ENCODE measurements at regions not wholly inside any gene's neighbourhood (a gene's known extent, or its start where the extent isn't known, plus 50 kb on each side); places are given as distances from the start of the nearest gene placed in this dataset.
"Not testable (repeated sequence)": the region's sequence is repeated elsewhere in the genome, so short reads cannot be mapped to it uniquely, and the experiment has no call there.

GRCh38 chr15:53923741-53924140 lies 54.5 kb upstream of the UNC13C start:
- DNase-seq: not testable (repeated sequence)

DNA sequence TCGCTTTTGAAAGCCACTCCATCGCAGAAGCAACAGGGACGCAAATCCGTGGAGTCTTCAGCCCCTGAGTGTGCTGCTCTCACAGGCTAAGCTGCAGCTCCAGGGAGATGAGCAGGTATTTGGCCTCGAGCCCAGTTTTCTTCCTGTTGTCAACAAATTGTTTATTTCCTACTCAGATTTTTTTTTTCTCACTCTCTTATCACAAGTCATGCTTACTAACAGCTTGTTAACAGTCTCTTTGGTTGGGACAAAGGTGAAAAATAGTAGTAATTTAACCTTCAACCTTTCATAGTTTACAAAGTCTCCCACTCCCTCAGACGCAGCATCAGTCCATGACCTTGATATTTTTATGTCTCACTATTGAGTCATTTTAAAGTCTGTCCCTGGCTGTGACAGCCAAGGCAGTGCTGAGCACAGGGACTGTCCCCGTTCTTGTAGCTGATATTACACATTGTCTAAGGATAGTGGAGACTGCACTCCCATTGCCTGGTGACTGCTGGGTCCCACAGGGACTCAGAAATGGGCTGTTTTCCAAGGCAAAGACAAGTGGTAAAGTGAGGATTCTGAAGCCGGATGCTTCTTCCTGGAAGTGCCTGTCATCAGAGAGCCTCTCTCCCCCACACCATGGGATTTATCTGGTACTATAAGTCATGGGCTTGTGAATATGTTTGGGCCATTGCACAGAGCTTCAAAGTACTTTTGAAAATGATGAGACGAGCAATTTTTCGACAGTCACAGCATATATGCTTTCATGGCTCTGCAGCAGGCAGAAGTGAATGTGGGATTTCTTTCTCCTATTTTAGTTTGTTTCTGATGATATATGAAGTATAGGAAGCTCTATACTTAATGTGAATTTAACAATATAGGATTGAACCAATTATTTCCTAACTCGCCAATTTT lies 59.8 kb upstream of the UNC13C start:
- DNase-seq: peak; percentile 1

DNA sequence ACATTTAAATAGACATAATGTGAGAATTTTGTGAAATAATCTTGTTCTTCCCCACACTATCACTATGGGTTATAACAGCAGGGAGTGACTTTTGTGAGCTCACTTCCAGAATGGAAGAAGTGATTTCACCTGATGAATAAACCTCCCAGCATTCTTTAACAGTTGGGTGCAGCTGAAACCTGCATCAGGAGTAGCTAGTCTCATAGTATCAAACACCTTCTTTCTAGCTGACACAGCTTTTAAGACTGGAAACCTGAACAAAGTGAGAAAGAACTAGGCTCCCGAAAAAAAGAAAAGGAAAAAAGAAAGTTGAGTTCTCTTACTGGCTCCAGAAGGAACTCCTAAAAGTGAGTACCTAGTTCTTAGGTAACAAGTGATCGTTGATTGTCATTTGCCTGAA lies 61.1 kb upstream of the UNC13C start:
- no peak for DNase-seq

GRCh38 chr15:53911431-53911830 lies 66.8 kb upstream of the UNC13C start:
- no peak for DNase-seq

- DNase-seq: no peak
Observed at GRCh38 chr15:53910852-53911251, 67.4 kb upstream of the UNC13C start.

GRCh38 chr15:53910236-53910849 lies 67.9 kb upstream of the UNC13C start:
- DNase-seq: no peak

DNA sequence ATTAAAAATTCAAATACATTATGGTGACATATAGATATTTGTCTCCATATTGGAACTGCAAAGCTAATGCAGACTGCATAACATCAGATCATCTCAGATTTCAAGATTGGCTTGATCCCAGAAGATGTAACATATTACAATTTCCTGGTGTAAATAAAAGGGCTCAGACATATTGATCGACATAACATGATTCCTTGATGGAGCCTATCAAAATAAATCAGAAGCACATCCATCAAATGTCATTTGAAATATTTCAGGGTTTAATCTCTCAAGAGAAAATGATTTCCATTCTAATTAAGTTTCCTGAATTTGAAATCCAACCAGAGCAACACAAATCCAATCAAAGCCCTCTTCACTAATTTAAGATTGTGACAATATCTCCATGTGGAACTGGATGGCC lies 75.1 kb upstream of the UNC13C start:
- no peak for DNase-seq

- DNase-seq: not testable (repeated sequence)
Observed at GRCh38 chr15:53893468-53893867, 84.8 kb upstream of the UNC13C start.

DNA sequence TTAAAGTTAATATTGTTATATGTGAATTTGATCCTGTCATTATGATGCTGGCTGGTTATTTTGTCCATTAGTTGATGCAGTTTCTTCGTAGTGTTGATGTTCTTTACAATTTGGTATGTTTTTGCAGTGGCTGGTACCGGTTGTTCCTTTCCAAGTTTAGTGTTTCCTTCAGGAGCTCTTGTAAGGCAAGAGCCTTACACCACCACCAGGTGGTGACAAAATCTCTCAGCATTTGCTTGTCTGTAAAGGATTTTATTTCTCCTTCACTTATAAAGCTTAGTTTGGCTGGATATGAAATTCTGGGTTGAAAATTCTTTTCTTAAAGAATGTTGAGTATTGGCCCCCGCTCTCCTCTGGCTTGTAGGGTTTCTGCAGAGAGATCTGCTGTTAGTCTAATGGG lies 86.4 kb upstream of the UNC13C start:
- not testable (repeated sequence) for DNase-seq

DNA sequence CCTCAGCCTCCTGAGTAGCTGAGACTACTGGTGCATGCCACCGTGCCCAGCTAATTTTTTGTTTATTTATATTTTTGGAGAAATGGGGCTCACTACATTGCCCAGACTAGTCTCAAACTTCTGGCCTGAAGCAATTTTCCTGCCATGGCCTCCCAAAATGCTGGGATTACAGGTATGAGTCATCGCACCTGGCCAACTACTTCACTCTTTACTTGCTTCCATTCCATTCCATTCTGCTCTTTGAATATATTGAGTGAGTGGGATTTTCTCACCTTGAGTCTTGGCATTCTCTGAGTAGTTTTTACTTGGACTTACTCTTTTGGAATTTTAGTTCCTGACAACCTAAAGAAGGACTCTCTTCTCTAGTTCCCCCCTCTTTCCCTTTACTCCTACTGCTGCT lies 93.8 kb upstream of the UNC13C start:
- DNase-seq: no peak

DNA sequence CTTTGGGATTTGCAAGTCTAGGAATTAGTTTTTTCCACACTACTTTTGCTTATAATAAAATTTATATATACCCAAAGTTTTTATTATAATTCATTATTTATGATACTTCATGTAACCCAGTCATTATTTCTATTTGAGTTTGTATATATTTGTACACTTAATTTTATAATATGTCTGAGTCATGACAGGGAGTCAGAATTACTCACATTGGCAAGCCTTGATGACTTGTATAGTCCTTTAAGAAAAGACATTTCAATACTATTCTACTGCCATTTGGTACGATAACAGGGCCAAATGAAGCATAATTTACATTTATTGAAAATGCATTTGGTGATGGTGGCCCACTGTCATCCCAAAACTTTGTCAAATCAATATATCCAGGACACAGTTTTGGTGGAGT lies 95.9 kb upstream of the UNC13C start:
- no peak for DNase-seq

DNA sequence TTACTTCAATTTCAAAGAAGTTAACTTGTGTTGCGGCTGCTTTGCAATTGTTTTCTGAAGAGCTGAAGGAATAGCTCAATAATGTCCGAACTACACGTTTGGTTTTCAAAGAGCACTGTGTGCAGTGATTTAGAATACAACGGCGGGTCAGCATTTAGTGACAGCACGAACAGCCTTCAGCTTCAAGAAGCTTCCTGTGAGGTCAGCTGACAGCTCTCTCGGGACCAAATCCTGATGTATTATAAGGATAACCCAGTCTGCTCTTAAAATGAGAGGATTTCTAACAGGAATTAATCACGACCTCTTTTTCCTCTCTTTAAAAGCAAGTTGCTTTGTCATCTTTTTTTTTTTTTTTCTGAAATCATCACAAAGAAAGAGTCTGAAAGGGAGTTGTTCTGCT lies 97.9 kb upstream of the UNC13C start:
- DNase-seq: no peak

GRCh38 chr15:53875711-53876110 lies 102.5 kb upstream of the UNC13C start:
- DNase-seq: no peak

- no peak for DNase-seq
Observed at GRCh38 chr15:53875139-53875538, 103.1 kb upstream of the UNC13C start.

DNA sequence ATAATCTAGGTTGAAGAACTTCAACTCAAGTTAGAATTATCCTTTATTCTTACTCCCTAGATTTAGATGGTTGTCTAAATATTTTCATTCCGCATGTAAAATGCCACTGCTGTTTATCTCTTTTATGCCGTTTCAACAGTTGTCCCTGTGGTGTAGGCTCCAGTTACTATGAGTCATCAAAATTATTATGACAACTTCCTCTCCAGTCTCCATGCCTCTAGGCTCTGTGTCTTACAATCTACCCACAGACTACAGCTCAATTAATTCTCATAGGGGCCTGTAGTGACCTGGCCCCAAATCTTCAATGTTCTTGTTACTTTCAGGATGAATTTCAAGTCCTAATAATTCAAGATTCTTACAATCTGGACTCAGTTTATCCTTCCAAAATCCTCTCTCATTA lies 105.8 kb upstream of the UNC13C start:
- no peak for DNase-seq

DNA sequence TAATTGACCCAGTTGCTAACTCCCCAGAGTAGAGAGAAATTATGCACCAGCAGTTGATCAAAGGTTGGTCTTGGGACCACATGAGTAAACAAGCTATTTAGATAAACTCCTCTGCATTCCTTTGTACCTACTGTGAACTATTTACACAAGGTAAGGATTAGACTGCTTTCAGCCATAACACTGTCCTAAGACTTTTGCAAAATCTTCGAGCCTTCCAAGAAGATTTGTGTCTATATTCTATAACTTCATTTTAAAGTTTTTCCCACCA lies 108.5 kb upstream of the UNC13C start:
- no peak for DNase-seq

GRCh38 chr15:53869044-53869805 lies 109.0 kb upstream of the UNC13C start:
- DNase-seq: no peak

DNA sequence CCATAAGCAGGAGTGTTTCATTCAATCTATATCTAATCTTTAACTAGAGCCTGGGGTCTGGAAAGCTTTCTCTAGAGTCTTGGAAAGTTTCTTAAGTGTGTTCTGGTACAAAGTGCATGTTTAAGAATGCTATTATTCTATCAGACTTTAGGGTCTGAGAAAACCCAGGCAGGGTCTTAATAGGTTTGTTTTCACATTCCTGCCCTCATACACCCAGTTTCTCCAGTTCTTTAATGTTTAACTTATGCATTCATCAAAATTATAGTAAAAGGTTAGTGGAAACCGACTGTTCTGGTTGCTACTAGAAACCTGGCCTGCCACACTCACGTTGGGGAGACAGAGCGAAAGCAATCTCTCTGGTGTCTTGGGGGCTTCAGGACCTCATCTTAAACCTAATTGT lies 102.9 kb upstream of the WDR72 start:
- no peak for DNase-seq

- no peak for DNase-seq
Observed at GRCh38 chr15:53861792-53862191, 102.3 kb upstream of the WDR72 start.

GRCh38 chr15:53851110-53851848 lies 91.8 kb upstream of the WDR72 start:
- no peak for DNase-seq

- no peak for DNase-seq
Observed at GRCh38 chr15:53847745-53848144, 88.3 kb upstream of the WDR72 start.

DNA sequence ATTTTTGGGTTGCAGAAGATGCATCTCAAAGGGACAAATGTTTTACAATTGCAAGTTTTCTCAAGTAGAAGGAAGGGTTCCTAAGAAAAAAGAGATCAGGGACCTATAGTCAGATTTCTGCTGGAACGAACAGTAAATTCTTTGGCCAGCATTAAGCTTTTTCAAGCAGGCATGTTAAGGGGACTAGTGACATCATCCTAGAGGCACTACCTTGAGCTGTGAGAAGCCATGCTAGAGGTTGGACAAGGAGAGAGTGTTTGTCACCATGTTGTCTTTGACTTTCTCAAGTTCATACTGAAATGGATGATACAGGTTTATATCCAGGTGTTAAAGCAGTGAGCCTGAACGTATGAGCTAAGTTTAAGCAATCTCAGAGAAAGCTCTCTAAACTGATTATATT lies 85.2 kb upstream of the WDR72 start:
- no peak for DNase-seq

DNA sequence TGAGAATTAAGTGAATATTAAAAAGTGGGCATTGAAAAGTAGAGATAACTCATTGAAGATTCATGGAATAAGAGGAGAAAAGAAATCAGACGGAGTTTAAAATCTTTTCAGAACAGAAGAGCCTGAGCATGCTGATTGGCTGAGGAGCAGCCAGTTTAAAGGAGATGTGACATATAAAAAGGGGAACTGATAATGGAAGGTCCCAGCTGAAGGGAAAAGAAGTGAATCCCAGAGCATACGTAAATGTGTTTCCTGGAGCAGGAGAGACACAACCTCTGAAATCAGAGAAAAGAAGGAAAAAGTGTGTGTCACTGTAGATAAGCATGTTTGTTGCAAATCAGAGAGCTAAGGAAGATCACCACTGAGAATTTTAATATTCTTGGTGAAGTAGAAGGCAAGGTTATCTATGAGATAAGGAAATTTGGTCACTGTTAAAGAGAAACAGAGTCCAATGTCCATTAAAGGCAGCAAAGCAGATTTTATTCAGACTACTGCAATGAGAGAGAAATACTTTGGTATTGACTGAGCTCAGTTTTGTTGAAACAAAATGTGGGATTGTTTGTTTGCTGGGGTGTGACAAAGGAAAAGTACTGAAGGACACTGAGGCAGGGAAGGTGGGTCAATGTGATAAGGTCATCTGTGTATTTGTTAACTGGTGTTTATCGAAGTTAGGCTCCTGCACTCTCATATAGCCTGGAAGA lies 84.6 kb upstream of the WDR72 start:
- DNase-seq: no peak

All from NCI-H1092 (cell line).